SK-N-SH (cell line): ENCODE measurements at regions not wholly inside any gene's neighbourhood (a gene's known extent, or its start where the extent isn't known, plus 50 kb on each side); places are given as distances from the start of the nearest gene placed in this dataset.

Experiments used
- MAX ChIP-seq: IDR thresholded peaks from 2 replicates; pipeline ENCODE4 v1.4.0; 2012; ENCODE audit warnings: low read depth
- MEF2A ChIP-seq: IDR thresholded peaks from 2 replicates; pipeline ENCODE4 v1.4.0; 2012; ENCODE audit warnings: low read depth, borderline replicate concordance
- TCF12 ChIP-seq: IDR thresholded peaks from 2 replicates; pipeline ENCODE4 v1.4.0; 2012

- TF ChIP-seq TCF12 (no peak), MAX (no peak), MEF2A (no peak)
Observed at GRCh38 chr6:95698271-95698670, 120.9 kb downstream of the MANEA start.
